Stromal cell of bone marrow (primary cell): ENCODE measurements at regions not wholly inside any gene's neighbourhood (a gene's known extent, or its start where the extent isn't known, plus 50 kb on each side); places are given as distances from the start of the nearest gene placed in this dataset.

Experiments used
- DNase-seq: peaks from one replicate; pipeline ENCODE4 v3.0.0-alpha.2; 2012; ENCODE audit warnings: low read depth

DNA sequence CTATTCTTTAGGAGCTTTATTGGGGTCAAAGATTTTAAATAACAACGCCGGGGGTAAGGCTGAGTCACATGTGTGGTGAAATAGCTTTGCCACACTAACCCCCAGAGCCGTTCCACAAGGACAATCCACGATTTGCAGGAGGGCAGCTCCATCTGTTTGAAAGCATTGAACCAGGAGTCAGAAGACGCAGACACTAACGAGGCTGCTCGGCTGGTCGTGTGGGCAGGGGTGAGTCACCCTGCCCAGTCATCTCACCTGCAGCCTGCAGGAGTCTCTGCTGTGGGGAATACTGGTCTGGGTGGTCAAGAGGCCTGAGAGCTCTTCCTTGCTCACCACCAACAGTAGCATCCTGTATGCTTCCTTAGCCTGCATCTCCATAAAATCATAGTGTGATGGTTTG, 149.2 kb upstream of the NCK2 start:
- DNase-seq: no peak

DNA sequence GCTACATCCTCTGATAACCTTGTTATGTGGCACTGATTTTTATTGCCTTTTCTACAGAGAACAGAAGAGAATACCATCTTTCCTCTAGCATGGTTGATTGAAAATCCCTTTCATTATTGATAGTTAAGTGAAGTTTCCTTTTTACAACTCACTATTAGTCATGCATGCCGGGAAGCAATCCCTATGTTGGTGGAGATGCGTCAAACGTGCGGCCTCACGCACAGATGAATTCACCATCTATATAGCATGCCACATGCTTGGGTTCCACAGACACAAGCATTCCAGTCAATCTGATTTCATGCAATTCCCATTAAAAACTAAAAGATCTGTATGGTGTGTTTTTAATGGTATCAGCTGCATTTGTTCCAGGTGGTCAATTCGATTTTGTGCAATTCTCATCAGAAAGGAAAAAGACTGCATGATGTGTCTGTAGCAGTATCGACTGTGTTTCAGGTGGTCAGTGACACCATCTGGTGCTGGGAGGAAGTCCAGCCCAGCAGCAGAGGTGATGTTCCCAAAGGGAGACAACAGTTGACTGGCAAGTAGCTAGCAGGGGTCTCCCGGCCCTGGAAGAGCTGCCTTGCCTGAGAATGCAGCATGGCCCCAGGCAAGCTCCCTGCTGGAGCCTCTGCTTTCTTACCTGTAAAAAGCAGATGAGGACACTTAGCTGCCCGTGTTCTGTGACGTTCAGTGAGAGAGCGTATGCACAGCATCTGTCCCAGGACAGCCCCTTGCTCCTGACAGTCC, 151.3 kb upstream of the NCK2 start:
- no peak for DNase-seq

DNA sequence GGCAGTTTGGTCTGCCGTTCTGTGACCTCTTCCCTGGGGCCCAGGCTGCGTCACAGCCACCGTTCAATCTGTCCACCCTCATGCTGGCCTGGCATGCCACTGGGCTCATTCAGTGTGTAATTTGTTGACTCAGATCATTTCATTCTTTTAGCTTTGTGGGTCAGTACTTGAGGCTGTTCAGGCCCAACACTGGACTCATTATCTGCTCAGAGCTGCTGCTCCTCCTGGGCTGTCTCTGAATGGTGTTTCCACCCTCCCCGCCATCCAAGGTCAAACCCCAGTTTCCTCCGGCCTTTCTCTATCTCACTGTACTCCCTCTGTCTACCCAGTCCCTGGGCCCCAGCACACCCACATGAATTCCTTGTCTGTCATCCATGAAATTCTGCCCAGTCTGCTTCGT, 152.4 kb upstream of the NCK2 start:
- DNase-seq: no peak

DNA sequence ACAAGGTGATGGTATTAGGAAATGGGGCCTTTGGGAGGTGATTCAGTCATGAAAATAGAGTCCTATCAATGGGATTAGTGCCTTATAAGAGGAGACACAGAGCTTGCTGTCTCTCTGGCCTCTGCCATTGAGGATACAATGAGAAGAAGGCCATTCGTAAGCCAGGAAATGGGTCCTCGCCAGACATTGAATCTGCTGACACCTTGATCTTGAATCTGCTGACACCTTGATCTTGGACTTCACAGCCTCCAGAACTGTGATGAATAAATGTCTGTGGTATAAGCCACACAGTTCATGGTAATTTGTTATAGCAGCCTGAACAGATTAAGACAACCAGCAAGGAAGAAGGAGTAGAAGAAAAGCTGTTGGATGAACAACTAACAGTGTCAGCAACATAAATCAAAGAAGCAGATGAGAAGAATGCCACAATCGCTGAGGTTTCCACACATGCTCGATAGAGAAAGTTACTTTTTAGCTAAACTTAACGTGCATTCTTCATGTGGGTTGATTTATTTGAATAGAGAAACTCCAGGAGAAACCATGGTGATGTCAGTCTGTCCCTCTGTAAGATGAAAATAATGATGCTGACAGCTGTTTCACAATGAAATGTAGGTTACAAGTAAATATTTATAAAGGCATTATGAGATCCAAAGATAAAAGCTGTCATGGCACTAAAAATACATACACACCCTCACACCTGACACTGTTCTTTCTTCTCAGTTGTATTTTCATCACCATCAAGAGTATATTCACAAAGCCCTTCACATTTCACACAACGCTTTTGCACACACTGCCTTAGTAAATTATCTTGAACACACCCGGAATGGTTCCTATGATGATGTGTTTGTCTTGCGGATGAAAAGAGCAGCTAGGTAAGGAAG, 153.7 kb upstream of the NCK2 start:
- DNase-seq: no peak

DNA sequence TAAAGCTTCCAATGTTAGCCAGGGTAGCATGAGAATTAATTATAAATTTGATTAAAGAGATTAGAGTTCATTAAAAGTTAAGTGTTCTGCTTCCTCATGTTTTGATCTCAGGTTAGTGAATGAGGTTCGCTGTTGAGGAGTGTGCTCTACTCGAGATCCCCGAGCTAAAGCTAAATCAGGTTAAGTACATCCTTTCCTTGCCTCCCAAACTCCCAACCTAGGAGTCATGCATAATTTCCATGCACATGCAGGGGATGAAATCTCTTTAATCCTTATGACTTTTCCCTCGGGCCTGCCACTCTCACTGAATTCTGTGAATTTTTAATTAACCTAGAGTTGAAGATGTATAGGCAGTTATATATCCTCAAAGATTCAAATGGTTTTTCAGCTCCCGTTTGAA, 156.1 kb upstream of the NCK2 start:
- DNase-seq: no peak

DNA sequence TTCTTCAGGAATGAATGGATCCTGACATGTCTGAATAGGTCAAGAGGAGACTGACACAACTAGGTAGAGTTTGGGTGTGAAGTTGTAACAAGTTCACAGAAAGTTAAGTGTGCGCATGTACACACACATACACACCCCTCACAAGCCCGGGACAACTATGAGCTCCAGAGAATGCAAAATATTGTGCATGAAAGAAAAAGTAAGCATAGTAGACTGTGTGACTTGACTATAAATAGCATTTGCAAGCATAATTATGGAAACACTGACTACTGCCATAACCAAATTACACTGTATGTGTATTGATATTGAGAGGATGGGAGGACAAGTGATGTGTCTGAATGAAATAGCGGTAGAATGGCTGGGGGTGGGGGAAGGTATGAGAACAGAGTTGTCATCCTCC, 157.1 kb upstream of the NCK2 start:
- no peak for DNase-seq

DNA sequence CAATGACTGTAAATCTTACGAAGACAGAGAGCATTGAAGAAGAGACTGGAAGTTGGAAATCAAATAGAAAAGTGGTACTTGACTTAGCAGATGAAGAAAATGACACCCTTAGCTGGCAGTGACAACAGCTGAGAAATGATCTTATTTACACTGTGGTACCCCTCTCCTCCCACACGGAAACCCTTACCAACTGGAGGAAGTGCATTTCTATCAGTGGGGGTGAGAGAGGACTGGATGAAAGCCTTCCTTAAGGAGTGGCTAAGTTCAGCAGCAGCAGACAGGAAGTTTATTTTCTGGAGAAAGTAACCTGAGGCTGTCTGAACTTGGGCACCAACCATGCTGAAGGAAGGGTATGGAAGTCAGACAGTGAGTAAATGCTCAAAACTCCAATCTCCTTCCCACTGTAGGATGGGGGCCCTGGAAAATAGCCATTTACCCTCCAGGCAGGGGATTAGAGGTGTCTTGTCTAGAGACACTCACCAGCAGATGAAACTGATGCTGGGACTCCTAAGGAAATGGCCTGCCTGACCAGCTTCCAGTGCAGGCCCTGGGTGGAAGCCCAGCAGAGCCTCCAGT, 160.2 kb upstream of the NCK2 start:
- DNase-seq: no peak

DNA sequence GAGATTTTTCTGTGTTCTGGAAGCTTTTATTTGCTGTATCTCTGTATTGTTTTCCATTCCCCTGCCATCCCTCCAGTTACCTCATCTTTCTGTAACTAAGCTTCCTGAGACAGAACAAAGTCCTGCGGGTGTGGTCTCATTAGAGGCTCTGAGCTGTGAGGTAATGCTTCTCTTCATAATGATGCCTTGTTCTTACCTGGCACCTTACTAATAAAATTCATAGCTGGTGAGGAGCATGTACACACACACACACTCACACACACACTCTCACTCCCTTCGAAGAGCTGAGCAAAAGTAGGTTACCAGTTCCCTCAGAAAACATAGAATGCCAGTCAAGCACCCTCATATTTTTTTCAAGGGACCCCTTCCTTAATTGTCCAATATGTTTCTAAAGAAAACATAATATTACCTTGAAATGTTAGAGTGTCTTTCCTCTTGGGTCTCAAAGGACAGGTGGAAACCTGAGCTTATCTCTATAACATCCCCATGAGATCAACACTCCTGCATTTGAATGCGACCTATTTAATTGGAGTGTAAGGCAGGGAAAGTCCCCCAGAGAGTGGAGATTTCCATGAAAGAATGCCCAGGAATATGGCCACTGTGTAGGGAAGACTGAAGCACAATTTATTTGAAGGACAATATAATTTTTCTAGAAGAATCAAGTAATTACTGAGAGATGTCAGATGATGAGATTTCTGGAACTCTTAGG, 161.6 kb upstream of the NCK2 start:
- no peak for DNase-seq

DNA sequence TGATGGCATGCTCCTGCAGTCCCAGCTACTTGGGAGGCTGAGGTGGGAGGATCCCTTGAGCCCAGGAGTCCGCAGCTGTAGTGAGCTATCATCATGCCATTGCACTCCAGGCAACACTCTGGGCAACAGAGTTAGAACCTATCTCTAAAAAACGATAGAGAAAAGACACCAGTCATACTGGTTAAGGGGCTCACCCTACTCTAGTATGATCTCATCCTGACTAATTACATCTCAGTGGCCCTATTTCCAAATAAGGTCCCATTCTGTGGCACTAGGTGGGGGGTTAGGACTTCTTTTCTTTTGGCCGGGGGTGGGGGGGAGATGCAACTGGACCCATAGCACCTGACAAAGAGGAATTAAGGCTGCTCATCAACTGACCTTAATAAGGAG, 163.2 kb upstream of the NCK2 start:
- DNase-seq: no peak

DNA sequence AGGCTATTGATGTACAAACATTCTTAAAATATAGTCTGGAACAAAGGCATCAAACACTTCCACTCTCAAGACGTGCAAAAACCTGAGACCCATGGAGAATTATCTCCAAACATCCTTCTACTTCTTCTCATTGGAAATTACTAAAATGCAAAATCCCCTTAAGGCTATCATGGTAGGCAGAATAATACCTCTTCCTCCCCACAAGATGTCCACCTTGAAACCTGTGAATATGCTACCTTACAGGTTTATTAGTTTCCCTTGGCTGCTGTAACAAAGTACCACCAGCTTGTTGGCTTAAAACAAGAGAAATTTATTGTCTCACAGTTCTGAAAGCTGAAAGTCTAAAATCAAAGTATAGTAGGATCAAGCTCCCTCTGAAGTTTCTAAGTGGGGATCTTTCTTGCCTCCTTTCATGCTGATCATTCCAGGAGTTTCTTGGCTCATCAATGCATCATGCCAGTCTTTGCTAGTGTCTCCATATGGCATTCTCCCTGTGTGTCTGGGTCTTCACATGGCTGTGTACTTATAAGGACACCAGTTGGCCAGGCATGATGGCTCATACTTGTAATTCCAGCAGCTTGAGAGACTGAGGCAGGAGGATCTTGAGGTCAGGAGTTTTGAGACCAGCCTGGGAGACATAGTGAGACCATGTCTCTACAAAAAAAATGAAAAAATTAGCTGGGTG, 163.7 kb upstream of the NCK2 start:
- DNase-seq: no peak

DNA sequence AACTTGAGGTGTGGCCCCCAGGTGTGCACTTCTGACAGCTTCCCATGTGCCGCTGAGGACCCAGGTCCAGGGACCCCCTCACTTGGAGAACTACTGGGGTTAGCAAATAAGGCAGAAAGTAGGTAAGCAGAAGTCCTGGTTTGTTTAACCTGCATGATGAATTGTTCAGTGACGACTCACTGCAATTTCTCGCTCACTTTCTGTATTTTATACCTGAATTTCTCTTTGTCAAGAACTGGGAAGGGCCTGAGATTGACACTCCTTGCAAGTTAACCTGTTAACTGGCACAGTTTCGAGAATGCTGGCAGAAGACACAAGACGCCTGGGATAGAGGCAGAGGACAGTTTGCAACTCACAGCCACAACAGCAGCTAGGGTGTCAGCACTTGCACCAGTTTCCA, 164.5 kb upstream of the NCK2 start:
- DNase-seq: no peak

DNA sequence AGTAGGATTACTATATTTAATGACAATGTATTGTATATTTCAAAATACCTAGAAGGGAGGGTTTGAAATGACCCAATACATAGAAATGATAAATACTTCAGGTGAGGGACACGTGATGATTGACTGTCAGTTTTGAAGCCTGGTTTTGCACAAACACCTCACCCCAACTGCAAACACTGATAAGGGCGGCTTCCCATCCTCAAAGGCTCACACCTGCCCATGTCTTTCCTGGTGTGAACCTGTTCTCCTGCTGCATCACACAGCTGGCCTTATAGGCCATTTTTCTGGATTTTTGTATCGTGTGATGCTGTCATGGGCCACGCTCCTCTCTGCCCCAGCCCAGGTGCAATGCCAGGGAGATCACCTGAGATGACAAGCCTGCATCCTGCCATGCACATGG, 166.5 kb upstream of the NCK2 start:
- no peak for DNase-seq

DNA sequence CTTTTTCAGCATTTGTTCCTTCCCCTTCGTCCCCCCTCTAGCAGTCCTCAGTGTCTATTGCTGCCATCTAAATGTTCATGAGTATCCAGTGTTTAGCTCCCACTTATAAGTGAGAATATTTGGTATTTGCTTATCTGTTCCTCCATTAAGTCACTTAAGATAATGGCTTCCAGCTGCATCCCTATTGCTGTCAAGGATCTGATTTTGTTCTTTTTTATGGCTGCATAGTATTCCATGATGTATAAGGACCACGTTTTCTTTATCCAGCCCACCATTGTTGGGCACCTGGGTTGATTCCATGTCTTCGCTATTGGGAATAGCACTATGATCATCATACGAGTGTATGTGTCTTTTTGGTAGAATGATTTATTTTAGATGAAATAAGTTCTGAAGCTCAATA, 166.9 kb upstream of the NCK2 start:
- no peak for DNase-seq

DNA sequence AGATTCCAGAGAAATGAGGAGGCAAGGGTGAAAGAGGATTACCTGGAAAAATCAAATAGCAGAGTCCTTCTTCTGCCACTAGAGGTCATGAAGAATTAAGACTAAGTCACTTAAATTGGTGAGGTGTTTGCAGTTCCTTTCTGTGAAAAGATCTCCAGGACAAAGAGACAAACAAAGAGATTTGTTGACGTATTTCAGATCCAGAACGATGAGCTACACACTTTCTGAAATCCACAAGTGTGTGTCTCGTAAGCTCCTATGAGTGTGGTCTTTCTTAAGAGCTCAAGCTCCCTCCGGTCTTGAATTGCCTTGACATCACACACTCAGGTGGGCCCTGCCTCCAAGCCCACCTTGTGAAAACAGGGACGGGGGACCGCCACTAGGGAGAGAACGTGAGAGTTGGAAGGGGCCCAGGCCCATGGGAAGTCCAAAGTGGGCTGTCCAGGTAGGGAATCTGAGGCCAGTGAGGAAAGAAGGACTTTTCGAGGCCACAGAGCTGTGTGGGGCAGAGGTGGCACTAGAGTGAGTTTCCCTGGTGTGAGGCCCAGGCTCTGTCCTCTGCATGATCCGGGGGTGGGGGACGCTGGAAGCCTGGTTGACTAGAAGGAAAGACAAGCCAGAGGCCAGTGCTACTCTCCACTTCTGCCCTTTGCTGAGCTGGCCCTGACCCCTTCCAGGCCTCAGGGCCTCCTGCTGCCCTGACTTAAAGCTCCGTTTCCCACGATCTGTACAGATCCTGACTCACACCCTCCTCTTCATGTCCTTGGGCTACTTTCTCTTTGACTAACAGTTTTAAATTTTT, 168.1 kb upstream of the NCK2 start:
- DNase-seq: peak; percentile 28

DNA sequence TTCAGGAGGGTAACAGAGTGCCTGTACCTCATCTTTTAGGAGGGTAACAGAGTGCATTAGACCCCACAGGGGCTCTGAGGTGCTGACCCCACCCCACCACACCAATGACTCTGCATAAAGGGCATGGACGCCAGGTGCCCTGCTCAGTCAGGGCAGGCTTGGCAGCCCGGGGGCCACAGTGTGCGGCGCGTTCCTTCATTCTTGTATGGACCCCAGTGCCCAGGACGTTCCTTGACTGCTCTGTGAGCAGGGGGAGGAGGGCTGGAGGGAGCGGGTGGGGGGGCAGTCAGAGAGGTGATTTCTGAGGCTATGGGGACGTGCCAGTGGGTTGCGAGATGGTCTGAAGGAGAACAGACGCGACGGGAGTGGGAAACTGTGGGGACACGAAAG, 168.7 kb upstream of the NCK2 start:
- DNase-seq: no peak

DNA sequence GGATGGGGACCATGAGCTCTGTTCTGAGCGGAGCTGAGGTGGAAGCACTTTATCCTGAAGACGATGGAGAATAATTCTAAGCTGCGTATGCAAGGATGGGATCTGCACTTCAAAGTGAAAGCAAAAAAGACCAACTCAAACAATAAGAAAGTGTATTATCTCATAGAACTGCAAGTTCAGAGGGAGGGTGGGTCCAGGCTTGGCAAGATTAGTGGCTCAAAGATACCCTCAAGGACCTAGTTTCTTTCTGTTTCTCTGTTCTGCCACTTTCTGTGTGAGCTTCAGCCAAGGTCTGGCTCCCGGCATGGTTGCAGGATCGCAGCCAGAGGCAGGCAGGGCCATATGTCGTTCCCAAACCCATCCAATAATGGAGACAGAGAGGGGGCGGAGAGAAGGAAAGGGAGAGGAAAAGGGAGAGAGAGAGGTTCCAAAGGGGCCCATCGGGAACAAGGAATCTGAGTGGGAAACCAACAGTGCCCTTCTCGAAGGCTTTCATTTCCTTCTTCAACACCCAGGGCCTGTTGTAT, 169.2 kb upstream of the NCK2 start:
- no peak for DNase-seq

DNA sequence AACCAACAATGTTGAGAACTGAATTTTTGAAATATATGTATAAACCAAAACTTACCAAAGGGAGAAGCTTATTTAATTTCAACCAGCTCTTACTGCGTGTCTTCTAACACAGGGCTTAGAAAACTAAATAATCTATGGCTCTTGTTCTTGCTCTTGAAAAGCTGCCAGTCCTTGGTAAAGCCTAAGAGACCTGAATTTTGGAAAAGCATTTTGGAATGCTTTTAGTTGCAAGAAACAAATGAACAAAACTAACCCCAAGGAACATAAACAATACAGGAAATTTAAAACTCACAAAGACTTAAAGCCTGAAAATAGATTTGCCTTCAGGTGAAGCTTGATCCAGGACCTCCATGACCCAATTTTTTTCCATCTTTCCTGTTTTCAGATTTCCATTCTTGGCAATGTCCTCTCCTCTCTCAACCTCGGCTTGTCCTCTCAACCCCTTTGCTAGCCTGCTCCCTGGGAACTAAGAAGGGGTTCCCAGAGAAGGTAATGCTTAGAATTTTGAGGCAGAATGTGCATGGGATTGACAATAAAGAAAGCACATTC, 169.8 kb upstream of the NCK2 start:
- DNase-seq: no peak

DNA sequence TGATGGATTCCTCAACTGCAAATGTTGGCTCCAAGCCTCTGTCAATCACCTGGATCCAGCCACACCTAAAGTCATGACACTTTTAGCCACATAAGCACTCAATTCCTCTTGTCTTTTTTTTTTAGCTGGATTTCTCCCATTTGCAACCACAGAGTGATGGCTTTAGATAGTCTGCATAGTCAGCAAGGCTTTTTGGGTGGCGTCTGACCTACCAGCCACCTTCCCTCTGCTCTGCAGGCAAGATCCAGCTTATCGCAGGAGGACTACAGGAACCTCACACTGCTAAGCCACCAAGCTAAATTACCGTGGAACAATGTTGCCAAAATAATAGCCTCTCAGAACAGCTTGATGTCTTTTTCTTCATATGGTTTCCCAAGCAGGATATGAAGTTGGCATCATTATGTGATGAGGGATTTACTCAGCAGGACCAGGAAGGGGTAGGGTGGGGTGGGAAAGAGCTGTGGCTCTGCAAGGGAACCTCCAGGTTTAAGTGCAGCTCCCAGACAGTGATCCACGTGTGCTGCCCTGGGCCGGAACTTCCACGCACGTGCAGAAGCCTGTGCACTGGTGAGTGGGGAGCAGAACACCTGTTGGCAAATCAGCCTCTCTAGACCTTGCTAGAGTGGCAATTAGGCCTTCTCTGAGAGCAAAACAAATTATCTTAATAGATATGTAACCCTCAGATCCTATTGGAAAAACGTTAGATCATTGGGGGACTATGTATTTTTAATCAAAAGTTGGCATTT, 170.6 kb upstream of the NCK2 start:
- DNase-seq: no peak

DNA sequence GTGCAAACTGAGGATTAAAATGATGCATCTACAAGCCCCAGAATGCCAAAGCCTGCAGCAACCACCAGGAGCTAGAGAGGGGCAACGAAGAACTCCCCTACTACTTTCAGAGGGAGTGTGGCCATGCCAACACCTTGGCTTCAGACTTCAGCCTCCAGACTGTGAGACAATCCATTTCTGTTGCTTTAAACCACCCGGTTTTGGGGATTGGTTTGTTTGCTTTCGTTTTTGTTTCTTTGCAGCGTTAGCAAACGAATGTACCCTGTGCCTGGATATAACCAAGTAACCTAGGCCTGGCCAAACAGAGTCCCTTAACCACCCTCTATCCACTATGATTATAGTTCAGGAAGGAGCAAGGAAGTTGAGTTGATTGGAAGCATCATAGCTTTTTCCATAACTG, 171.2 kb upstream of the NCK2 start:
- no peak for DNase-seq

DNA sequence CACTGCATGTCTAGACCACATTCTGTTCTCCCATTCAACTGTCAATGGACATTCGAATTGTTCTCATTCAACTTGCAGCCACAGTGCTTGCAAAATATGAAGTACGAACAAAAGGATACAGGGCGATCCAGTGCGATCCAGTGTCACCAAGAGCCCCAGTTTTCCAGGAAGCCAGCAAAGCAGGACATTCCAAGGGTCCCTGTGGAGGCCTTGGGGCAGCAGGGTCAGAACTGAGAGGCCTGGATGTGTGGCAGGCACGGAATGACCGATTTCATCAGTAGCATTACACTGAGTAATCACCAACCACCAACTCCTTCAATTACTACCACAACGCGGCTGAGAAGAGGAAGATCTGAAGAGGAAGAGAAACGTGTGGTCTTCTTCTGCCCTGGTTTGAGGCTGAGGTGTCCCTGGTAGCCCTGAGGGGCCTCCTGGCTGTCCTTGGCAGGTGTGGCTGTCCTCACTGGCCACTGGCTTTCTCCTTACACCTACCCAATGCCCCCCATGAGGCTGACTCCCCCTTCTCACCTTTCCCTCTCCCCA, 172.7 kb upstream of the FHL2 start:
- no peak for DNase-seq
